Activated CD8-positive, alpha-beta T cell treated with anti-CD3 and anti-CD28 coated beads for 36 hours (primary cell): ENCODE measurements at regions not wholly inside any gene's neighbourhood (a gene's known extent, or its start where the extent isn't known, plus 50 kb on each side); places are given as distances from the start of the nearest gene placed in this dataset.
A peak's percentile ranks its signal among the peaks of the same experiment; 100 is the strongest.

ENCODE experiments used
- ATAC-seq: fragments of 200-7000 bp; cut with Tn5 transposase; one replicate; pipeline ENCODE4 v1.10.0; 2021; ENCODE audit warnings: mild to moderate bottlenecking, moderate library complexity
- CTCF ChIA-PET: fragments of 350-600 bp; sonication (Branson Sonifier 250); formaldehyde crosslinking; loops from one replicate; lab custom pipeline; 2021; ENCODE audit warnings: antibody characterized with exemption; lab: Charles Lee
- POLR2A ChIA-PET: fragments of 350-600 bp; sonication (Branson Sonifier 250); formaldehyde crosslinking; loops from one replicate; lab custom pipeline; 2021; ENCODE audit warnings: antibody characterized with exemption; lab: Charles Lee
- DNase-seq: peaks from one replicate; pipeline ENCODE4 v3.0.0-alpha.2; 2020
- H3K27ac Mint-ChIP-seq: one replicate; pipeline ENCODE4 v1.8.0; 2021; ENCODE audit warnings: mild to moderate bottlenecking, mixed read lengths
- H3K27me3 Mint-ChIP-seq: one replicate; pipeline ENCODE4 v1.8.0; 2021; ENCODE audit warnings: mixed read lengths
- H3K36me3 Mint-ChIP-seq: one replicate; pipeline ENCODE4 v1.8.0; 2021; ENCODE audit warnings: low read depth, mixed read lengths
- H3K4me1 Mint-ChIP-seq: one replicate; pipeline ENCODE4 v1.8.0; 2021; ENCODE audit warnings: low read depth, mixed read lengths
- H3K4me3 Mint-ChIP-seq: one replicate; pipeline ENCODE4 v1.8.0; 2021; ENCODE audit warnings: mild to moderate bottlenecking, moderate library complexity, mixed read lengths
- H3K9me3 Mint-ChIP-seq: one replicate; pipeline ENCODE4 v1.8.0; 2021; ENCODE audit warnings: mixed read lengths
- CTCF ChIP-seq: fragments of 200-600 bp; IDR thresholded peaks from one replicate; pipeline ENCODE4 v1.8.0; 2022; ENCODE audit warnings: antibody characterized with exemption, mild to moderate bottlenecking
- intact Hi-C: fragments of 100-400 bp; cut with micrococcal nuclease; formaldehyde crosslinking; loops from one replicate; pipeline ENCODE4 v1.10.0; 2022

- no peaks in the 10 kb centered on the region for H3K27me3 Mint-ChIP-seq
- intact Hi-C loops = loop anchor here (10.0 kb wide), 2 partner anchors 523 to 963 kb away; no protein-coding TSS in a partner anchor
- CTCF ChIA-PET = interaction anchor here (1.1 to 6.0 kb wide), 5 partner anchors 97 to 961 kb away, joined by 4 to 46 read pairs (median 10); no protein-coding TSS in a partner anchor
Measured at GRCh38 chr5:158172005-158172404, 313.1 kb upstream of the CLINT1 start.

DNA sequence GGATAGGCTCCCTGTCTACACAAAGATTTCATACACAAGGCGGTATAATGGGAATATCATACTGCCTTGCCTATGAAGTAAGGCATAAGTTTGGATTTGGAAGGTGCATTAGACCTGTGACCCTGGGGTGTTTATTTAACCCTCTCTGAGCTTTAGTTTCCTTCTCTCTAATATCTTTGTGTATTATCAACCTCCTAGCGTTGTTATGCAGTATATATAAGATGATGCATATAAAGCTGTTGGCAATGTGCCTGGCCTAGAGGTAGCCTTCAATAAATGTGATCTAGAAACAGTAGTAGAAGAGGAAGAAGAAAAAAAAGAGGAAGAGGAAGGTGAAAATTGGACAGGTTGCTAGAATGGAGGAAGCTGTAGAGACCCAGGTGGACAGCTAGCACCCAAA, 311.6 kb upstream of the CLINT1 start:
- Mint-ChIP-seq H3K9me3 (no peaks in the 10 kb centered on the region), H3K4me3 (no peak overlapping the region), H3K4me1 (no peaks in the 10 kb centered on the region), H3K36me3 (no peaks in the 10 kb centered on the region), H3K27me3 (peaks cover 5% of the 10 kb centered on the region), H3K27ac (no peak overlapping the region)
- ATAC-seq (no peak), DNase-seq (no peak)
- TF ChIP-seq CTCF = no peak
- ChIA-PET CTCF (interaction anchor here (0.8 to 3.1 kb wide), 4 partner anchors 175 to 987 kb away, joined by 3 to 14 read pairs (median 6); no protein-coding TSS in a partner anchor), POLR2A (no interaction called here)
- intact Hi-C loops = loop anchor here (10.0 kb wide), 2 partner anchors 524 to 964 kb away; no protein-coding TSS in a partner anchor

More at GRCh38 chr5:158172005-158172404, 313.1 kb upstream of the CLINT1 start:
- H3K9me3 Mint-ChIP-seq = no peaks in the 10 kb centered on the region
- POLR2A ChIA-PET = no interaction called here
- no peak overlapping the region for H3K27ac Mint-ChIP-seq
- ATAC-seq = no peak
- H3K36me3 Mint-ChIP-seq = no peaks in the 10 kb centered on the region
- H3K4me3 Mint-ChIP-seq = no peak overlapping the region
- no peaks in the 10 kb centered on the region for H3K4me1 Mint-ChIP-seq
- no peak for TF ChIP-seq CTCF
- DNase-seq = no peak

- ATAC-seq (no peak), DNase-seq (no peak)
- H3K36me3 Mint-ChIP-seq = no peaks in the 10 kb centered on the region
- H3K4me1 Mint-ChIP-seq = no peaks in the 10 kb centered on the region
- CTCF ChIA-PET = interaction anchor here (0.8 to 3.1 kb wide), 3 partner anchors 174 to 987 kb away, joined by 3 to 14 read pairs (median 3); no protein-coding TSS in a partner anchor
- intact Hi-C loops = loop anchor here (10.0 kb wide), 2 partner anchors 525 to 965 kb away; no protein-coding TSS in a partner anchor
- H3K4me3 Mint-ChIP-seq = no peak overlapping the region
- POLR2A ChIA-PET = no interaction called here
- peaks cover 7% of the 10 kb centered on the region for H3K27me3 Mint-ChIP-seq
- TF ChIP-seq CTCF = no peak
- H3K27ac Mint-ChIP-seq = no peak overlapping the region
- H3K9me3 Mint-ChIP-seq = no peaks in the 10 kb centered on the region
Measured at GRCh38 chr5:158170060-158170459, 311.1 kb upstream of the CLINT1 start.

DNA sequence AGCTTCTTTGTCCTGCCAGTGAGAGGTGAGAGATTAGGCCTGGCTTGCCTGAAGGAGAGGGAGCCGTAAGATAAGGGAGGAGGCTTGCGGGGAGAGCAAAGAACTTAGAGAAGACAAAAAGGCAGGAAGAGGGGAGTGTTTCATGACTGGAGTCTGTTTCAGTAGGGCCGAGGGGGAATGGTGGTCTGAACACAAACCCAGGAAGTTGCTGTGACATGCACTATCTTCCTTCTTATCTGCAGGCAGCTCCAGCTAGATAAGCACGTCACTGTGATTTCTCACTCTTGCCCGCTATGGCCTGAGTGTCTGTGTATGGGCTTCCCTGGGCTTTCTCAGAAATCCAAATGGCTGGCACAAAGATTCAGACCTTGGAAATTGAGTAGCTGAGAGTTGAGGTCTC, 307.5 kb upstream of the CLINT1 start:
- DNase-seq = no peak
- Mint-ChIP-seq H3K27ac (no peak overlapping the region), H3K27me3 (peaks cover 10% of the 10 kb centered on the region), H3K36me3 (no peaks in the 10 kb centered on the region), H3K4me3 (no peak overlapping the region), H3K9me3 (no peaks in the 10 kb centered on the region), H3K4me1 (no peaks in the 10 kb centered on the region)
- ChIA-PET POLR2A (no interaction called here), CTCF (no interaction called here)
- intact Hi-C loops = no loop called here
- no peak for TF ChIP-seq CTCF
- no peak for ATAC-seq

DNA sequence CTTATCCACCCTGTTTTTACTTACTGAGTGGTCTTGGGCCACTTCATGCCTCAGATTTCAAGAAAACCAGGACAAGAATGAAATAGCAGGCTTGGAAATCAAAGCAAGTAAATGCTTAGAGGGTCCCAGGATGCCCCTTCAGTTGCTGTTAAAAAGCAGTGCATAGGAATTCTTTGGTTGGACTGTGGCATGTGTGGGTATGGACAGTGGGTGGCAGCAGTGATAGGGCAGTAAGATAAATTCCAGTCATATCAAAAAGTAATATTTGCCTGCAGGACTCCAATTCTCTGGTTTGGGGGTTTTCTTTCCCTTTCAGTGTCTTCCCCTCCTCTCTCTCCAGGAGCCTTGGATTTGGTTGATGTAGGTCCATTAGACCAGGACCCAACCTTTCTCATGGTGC, 306.7 kb upstream of the CLINT1 start:
- peaks cover 10% of the 10 kb centered on the region for H3K27me3 Mint-ChIP-seq
- POLR2A ChIA-PET = no interaction called here
- no peak overlapping the region for H3K4me3 Mint-ChIP-seq

More for the DNA sequence above, 306.7 kb upstream of the CLINT1 start:
- no peak for ATAC-seq
- Mint-ChIP-seq H3K4me1 (no peaks in the 10 kb centered on the region), H3K9me3 (no peaks in the 10 kb centered on the region), H3K27ac (no peak overlapping the region), H3K36me3 (no peaks in the 10 kb centered on the region)
- peak; percentile 3 for DNase-seq
- TF ChIP-seq CTCF = no peak
- intact Hi-C loops = no loop called here
- CTCF ChIA-PET = no interaction called here
